M059J (cell line): ENCODE measurements at regions not wholly inside any gene's neighbourhood (a gene's known extent, or its start where the extent isn't known, plus 50 kb on each side); places are given as distances from the start of the nearest gene placed in this dataset.
A peak's percentile ranks its signal among the peaks of the same experiment; 100 is the strongest.
"Not testable (repeated sequence)": the region's sequence is repeated elsewhere in the genome, so short reads cannot be mapped to it uniquely, and the experiment has no call there.

ENCODE experiments used
- DNase-seq: peaks from one replicate; pipeline ENCODE4 v3.0.0-alpha.2; 2012; ENCODE audit warnings: low read depth

- DNase-seq = no peak
Observed at GRCh38 chr17:77792626-77793025, 165.9 kb upstream of the TNRC6C start.

DNA sequence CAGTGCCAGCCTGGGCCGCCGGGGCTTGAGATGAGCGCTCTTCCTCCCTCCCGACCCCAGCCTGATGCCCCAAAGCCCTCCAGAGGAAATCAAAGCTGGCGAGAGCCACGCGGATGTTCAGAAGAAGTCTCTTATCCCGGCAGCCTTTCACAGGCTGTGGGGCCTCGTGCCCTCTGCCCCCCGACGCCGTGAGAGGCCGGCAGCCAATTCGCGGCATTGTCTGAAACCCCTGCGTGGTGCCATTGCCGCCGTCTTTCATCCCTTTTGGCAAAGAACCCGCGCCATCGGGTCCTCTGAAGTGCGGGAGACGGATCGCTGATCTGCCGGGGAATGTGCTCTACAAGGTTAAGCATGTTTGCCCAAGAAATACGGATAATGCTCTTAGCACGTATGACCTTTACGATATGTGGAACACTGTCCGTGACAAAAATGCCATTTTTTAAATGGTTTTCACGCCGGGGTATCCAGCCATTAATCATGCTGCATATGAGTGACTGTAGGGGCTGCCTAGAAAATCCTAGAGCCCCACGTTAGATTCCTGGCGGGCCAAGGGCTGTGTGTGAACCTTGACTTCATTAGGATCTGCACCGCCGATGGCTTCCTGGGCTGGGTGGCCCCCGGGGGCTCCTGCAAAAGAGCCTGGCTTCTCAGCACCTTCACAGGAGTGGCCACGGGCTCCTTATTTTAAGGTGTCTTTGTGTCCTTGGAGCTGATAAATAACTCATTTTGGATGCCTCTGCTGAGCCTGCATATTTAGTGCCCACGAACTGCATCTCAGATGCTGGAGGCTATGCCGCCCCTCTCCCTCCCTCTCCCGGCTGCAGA, 165.1 kb upstream of the TNRC6C start:
- DNase-seq = no peak

- DNase-seq = no peak
Observed at GRCh38 chr17:77793971-77794235, 164.6 kb upstream of the TNRC6C start.

DNA sequence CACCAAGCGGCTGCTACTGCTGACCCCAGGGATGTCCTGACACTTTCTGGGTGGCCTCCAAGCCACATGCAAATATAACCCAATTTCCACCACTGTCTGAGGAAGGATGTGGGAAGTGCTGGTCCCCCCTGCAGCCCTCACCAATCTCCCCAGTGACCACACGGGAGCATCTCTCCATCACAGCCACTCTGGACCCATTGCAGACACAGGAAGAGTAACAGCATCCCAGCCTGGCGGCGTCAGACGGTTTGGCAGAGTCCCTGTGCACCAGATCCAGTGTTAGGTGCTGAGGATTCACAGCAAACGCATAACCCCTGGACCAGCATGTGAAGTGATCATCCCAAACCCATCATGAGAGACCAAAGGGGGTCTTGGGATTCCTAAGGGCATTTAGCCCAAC, 163.7 kb upstream of the TNRC6C start:
- no peak for DNase-seq

GRCh38 chr17:77795685-77796084, 162.8 kb upstream of the TNRC6C start:
- DNase-seq = no peak

DNA sequence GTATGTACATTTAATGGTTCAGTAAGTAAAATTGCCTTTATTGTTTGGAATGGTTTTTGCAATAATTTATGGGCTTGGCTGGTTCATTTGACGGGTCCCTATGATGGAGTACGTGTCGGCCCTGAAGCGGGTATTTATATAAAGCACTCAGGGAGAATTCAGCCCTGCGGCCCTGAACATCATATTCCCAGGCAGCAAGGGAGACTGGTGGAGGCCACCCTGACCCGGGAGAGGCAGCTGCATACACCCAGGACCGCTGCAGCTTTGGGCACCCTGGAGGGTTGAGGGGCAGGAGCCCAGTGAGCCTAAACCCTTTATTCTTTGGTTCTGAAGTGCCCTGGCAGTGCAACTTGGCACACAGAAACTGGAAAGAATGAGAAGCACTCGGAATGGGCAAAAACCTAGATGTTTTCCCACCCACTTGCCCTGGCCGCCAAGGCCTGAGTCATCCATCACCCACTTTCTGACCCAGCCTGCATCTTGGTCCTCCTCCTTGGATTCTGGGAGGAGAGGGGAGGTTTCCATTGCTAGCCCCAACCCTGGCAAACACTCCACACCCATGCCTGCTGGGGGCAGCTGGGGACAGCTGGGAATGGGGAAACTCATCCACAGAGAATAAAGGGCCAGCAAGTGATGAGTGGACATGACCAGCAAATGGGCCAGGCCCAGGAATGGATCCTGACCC, 162.2 kb upstream of the TNRC6C start:
- peak; percentile 21 for DNase-seq

GRCh38 chr17:77798031-77798430, 160.5 kb upstream of the TNRC6C start:
- DNase-seq = no peak

- no peak for DNase-seq
Observed at GRCh38 chr17:77798481-77798880, 160.0 kb upstream of the TNRC6C start.

DNA sequence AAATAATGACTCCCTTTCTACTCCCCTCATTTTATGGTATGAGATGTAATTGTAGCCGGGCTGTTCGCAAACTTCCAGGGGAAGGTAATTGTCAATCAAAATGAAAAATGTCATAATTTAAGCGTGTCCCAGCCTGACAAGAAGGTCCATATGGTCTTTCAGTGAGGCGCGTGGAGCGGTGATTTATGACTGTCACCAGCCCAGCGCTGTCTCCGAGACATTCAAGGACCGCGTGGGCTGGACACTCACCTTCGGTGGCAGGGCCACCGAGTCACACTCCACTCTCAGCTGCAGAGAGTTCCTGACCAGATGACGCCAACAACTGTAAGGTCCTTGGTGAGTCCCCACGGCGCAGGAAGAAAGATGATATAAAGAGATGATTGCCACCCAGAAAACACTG, 157.7 kb upstream of the TNRC6C start:
- no peak for DNase-seq

- DNase-seq = no peak
Observed at GRCh38 chr17:77801545-77802332, 156.8 kb upstream of the TNRC6C start.

GRCh38 chr17:77802333-77802615, 156.2 kb upstream of the TNRC6C start:
- DNase-seq = no peak

GRCh38 chr17:77802811-77803220, 155.7 kb upstream of the TNRC6C start:
- DNase-seq = peak; percentile 36

DNA sequence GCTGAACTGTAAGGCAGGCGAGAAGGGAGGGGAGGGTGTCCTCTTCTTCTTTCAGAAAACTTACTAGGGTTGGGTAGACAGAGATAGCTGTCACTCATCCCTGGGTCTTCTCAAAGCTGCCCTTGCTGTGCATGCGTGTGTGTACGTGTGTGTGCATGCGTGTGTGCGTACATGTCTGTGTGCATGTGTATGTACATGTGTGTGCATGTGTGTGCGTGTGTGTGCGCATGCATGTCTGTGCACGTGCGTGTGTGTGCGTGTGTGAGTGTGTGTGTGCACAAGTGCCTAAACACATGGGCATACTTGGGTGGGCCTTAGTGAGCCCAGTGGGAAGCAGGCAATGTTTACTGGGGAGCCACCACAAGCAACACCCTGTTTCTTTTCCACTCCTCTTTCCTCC, 154.8 kb upstream of the TNRC6C start:
- DNase-seq = no peak

GRCh38 chr17:77804796-77805426, 153.6 kb upstream of the TNRC6C start:
- DNase-seq = no peak

DNA sequence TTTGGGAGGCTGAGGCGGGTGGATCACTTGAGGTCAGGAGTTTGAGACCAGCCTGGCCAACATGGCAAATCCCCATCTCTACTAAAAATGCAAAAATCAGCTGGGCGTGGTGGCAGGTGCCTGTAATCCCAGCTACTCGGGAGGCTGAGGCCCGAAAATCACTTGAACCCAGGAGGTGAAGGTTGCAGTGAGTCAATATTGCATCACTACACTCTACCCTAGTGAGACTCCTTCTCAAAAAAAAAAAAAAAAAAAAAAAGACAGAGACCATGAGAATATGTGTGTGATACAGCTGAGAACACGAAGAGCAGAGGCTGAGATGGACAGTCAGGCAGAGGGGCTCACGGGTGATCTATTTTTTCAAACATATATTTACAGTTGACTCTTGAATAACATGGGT, 152.5 kb upstream of the TNRC6C start:
- DNase-seq = not testable (repeated sequence)

- DNase-seq = no peak
Observed at GRCh38 chr17:77807051-77807745, 151.3 kb upstream of the TNRC6C start.

GRCh38 chr17:77807746-77808441, 150.6 kb upstream of the TNRC6C start:
- DNase-seq = no peak

DNA sequence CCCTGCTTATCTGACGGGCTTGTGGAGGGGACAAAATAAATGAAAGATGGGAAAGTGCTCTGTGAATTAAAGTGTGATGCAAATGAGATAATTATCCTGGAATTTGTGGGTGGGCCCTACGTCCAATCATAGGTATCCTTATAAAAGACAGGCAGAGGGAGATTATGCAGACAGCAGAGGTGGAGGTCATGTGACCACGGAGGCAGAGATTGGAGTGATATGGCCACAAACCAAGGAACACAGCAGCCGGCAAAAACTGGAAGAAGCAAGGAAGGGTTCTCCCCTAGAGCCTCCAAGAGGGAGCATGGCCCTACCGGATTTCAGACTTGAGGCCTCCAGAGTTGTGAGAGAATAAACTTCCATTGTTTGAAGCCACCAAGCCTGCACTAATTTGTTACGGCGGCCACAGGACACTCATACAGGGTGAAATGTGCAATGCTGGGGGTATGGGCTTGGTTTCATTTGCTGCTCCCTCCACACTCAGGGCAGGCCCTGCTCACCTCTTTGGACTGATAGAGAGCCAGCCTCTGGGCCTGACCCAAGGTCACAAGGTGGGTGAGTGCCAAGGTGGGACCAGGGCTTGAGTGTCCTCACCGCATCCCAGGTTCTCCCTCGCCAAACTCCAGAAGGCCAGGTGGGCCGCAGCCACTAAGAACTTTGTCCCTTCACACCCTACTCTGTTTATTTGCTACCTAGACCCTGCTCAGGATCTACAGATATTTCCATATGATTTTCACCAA, 149.6 kb upstream of the TNRC6C start:
- peak; percentile 16 for DNase-seq

- DNase-seq = no peak
Observed at GRCh38 chr17:77809814-77810213, 148.7 kb upstream of the TNRC6C start.

GRCh38 chr17:77810536-77810935, 148.0 kb upstream of the TNRC6C start:
- peak; percentile 61 for DNase-seq

DNA sequence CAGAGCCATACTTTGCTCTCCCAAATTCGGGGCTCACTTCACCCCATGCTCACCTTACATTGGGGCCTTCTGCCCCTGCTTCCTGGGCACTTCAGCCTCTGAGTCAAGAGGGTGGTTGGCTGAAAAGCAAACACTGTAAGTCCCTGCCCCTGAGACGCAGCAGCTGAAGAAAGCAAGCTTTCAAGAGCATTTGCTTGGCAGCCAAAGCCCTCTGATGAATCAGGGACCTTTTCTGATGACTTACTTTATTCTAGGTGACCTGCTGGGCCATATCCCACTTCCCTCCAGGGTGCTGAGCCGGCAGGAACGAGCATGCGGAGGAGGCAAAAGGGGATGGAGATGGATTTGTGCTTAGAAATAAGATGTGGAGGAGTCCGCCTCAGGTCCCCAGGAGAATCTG, 147.0 kb upstream of the TNRC6C start:
- DNase-seq = peak; percentile 16
